CD4-positive, alpha-beta T cell treated with Interleukin-6 for 4 hours (primary cell): ENCODE measurements at regions not wholly inside any gene's neighbourhood (a gene's known extent, or its start where the extent isn't known, plus 50 kb on each side); places are given as distances from the start of the nearest gene placed in this dataset.
"Not testable (repeated sequence)": the region's sequence is repeated elsewhere in the genome, so short reads cannot be mapped to it uniquely, and the experiment has no call there.

ENCODE experiments used
- DNase-seq: peaks from one replicate; pipeline ENCODE4 v3.0.0-alpha.2; 2020; ENCODE audit warnings: mixed read lengths

DNA sequence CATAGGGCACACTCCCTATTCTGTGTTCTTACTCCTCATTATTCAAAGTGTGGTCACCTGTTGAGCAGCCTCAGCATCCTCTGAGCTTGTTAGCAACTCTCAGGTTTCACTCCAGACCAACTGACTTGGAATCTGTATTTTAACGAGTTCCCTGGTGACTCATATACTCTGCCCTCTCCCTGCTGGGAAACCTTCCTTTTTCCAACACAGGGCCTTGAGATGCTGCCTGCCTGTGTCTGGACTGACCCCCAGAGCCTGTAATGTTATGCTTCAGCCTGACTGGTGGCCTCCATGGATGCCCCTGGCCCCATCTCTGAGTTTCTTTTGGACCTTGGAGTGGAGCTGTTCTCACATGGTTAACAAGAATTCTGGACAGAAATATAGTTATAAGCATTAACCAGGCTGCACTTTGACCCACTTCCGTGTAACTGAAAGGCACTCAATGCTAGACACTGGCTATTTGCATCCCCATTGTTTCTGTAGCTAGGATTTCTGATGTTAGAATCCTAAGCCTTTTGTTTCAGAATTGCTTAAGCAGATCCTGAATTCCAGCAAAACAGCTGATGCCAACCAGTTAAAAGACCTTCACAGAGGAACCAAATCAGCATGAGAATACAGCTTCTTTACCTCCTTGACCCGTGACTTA is 262.6 kb downstream of the STIM2 start:
- DNase-seq: no peak

DNA sequence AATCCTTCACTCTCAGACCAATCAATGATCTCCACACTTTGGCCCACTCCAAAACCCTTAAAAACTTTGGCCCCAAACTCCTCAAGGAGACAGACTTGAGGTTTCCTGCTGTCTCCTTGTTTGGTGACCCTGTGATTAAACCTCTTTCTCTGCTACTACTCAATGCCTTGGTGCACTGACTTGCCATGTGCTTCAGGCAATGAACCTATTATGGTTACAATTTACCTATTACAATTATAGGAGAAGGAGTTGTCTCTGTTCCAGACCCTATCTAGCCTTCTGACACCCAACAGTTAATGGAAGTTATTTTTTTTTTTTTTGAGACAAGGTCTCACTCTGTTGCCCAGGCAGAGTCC is 263.1 kb downstream of the STIM2 start:
- no peak for DNase-seq

- DNase-seq: not testable (repeated sequence)
Observed at GRCh38 chr4:27126895-27127294, 266.3 kb downstream of the STIM2 start.

DNA sequence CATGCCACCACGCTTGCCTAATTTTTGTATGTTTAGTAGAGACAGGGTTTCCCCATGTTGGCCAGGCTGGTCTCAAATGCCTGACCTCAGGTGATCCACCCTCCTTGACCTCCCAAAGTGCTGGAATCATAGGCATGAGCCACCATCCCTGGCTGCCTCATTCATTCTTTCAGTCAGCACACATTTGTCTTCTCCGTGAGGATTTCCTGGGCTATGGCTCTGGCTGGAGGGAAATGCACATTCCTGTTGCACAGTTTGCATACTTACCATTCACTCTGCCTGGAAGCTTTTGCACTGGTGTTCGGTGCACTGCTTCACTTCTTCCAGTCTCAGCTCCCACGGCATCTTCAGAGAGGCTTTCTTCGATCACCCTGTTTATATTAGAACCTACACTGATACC is 267.8 kb downstream of the STIM2 start:
- DNase-seq: no peak

DNA sequence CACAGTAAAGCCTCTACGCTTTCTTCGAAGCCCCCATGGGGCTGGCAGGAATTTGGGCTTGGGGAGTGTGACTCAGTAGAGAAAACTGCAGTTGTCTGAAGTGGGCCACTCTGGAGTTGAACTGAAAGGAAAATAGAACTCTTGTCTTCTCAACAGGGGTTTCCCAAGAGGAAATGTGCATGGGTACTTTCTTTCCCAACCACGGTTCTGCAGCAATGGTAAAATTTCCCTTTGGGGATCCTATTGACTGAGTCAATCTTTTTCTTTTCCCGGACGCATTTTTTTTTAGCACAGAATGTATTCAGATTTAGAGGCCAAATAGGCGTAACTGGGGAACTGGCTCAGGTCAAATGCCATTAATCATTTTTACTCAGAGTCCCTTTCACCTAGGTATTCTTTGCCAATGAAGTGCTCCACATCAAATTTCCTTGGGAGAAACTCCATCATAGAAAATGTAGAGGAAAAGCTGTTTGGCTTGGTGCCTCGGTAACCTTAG is 269.3 kb downstream of the STIM2 start:
- no peak for DNase-seq

DNA sequence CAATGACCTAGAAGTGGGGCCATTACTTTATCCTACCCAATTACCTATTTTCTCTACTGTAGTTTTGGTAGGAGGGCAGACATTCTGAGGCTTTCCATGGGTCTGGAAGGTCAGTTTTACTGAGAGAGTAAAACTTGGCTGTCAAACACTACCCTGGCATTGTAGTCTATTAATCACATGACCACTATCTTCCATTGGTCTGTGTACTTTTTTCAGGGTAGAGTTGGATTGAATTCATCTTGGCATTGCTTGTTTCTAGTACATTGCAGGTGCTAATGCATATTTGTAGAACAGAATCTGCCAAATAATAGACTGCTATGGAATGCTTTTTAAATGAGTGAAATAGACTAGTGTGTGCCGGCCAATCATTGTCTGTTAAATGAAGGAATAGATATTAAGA is 271.9 kb downstream of the STIM2 start:
- no peak for DNase-seq

DNA sequence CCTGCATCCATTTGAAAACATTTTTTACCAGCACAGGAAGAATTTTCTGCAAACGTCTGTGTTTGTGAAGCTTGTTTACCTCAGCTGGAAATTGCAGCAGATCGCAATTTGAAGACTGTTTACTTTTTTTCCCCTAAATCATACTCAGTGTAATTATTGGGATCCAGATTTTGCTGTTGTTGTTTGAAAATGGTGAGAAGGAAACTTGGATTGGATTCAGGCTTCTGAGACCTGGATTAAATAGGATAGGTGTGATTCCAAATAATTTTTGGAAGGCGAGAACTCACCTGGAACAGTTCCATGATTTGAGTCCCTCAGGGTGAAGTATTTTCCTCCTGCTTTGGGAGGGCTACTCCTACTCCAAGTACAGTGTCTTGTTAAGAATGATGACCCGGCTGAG is 279.8 kb downstream of the STIM2 start:
- DNase-seq: no peak

GRCh38 chr4:27141530-27141929 is 280.9 kb downstream of the STIM2 start:
- DNase-seq: no peak

DNA sequence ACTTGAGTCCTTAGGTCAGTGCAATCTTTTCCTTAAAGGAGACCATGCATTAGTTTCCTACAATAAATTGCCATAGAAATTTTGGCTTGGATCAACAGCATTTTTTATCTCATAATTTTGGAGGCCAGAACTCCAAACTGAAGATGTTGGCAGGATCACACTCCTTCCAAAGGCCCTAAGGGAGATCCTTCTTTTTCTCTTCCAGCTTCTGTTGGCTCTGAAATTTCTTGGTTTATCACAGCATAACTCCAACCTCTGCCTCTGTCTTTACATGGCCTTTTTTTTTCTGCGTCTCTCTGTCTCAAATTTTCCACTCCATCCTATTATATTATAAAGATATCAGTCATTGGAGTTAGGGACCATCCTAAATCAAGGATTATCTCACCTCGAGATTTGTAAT is 282.2 kb downstream of the STIM2 start:
- DNase-seq: no peak

DNA sequence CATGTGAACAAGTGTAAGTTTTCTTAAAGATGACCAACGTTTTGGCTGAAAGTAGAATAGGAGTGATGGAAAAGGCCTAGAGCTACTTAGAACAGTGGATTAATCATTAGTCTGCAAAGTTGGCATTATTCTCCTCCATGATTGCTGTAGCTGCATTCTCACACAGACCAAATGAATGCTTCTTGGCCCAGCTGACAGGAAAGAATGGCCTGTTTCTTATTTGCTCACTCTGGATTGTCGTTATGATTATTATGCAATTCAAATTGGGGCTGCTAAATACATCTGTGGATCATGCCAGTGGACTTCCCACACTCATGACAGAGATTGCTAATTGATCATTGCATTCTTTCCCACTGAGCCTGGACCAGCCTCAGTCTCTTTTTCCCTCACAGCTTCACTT is 285.0 kb downstream of the STIM2 start:
- DNase-seq: no peak

DNA sequence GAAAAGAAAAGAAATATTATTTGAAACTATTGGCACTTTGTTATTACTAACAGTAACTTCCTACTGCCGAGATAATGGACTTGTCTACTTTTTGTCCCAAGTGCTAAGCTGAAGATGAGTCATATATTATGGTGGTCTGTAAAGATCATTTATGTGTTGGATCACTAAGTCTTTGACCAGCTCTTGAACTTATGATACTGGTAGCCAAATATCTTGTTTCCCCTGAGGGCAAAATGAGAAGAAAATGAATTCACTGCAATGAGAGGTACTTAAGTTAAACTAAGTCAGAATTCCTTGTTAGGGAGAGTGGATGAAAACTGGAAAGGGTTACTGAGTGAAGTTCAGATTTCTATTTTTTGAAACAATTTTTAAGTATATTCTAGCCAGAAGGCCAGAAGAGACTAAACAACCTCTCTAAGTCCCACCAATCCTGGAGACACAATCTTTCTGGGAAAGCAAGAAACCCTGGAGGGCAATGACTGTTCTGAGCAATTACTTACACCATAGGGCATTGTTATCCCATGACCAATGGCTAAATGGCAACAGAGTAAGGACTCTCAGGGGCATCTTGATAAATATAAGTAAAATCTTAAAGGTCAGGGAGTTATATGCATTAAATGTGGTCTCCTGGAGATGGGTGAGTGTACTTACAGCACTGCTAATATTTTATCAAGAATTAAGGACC is 287.7 kb downstream of the STIM2 start:
- no peak for DNase-seq

DNA sequence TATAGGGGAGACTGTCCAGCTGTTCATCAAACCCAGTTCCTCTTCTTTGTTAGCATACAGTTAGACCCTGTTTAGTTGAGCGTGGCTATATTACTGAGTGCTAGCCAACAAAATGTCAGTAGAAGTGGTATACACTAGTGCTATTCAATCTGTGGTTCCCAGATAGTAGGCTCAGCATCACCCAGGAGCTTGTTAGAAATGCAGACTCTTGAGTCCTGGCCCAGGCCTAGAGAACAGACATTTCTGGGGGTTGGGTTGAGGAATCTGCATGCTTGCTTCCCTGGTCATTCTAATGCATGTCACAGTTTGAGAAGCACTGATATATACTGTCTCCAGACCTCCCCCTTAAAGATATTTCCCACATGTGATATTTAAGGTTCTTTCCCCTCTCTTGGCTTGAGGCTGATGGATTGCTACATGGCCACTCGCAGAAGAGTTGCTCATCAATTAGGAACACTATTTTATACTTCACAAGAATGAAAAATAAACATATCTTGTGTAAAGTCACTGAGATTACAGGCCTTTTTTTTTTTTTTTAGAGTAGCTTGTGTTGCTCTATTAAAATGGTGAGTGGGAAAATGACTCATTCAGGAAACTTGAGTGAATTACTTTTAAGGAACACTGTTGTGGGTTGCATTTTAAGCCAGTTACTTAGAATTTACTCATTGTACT is 289.0 kb downstream of the STIM2 start:
- no peak for DNase-seq

- no peak for DNase-seq
Observed at GRCh38 chr4:27152703-27153102, 292.1 kb downstream of the STIM2 start.

DNA sequence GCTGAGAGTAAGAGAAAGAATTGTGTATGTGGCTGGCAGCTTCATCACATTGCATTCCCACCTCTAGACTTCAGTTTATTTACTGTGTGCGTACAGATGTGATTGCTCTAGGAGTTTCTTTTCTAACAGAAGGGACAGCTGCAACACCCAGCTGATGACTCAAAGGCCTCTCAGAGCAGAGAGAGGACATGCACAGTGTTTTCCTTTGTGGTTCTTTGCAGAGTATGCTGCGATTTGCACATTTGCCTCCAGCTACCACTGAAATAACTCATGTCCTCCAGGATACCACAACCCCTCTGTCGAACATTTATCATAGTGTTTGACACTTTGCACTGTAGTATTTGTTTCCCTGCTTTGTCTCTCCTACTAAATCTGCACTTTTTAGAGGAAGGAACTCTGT is 294.1 kb downstream of the STIM2 start:
- no peak for DNase-seq

DNA sequence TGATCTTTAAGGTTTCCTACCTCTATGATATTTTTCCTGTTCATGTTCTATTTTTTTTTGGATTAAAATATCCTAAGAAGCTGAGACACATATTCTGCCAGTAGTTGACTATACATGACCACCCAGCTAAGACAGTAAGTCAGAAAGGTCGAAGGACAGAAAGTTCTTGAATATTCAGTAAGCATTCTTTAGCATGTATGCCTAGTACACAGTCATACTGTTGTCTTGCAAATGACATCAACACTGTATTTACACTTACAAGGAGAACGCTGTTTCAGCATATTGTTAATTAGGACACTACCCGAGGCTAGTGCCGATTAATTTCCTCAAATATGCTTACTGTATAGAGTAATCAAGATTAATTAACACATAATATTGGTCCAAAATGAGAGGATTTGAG is 300.6 kb downstream of the STIM2 start:
- no peak for DNase-seq

- DNase-seq: no peak
Observed at GRCh38 chr4:27168783-27169182, 308.1 kb downstream of the STIM2 start.

GRCh38 chr4:27173280-27173679 is 312.6 kb downstream of the STIM2 start:
- no peak for DNase-seq

DNA sequence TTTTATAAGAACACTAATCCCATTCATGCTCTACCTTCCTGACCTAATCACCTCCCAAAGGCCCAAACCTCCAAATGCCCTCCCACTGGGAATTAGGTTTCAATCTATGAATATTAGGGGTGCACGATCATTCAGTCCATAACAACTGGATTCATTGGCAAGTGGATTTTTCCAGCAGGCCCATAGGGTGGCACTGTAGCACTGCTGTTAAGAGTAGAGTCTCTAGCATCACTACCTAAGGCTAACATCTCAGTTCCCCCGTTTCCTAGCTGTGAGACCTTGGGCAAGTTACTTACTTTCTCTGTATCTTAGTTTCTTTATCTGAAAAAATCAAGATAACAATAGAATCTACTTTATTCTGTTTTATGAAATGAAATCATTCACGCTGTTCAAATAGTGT is 315.8 kb downstream of the STIM2 start:
- no peak for DNase-seq

DNA sequence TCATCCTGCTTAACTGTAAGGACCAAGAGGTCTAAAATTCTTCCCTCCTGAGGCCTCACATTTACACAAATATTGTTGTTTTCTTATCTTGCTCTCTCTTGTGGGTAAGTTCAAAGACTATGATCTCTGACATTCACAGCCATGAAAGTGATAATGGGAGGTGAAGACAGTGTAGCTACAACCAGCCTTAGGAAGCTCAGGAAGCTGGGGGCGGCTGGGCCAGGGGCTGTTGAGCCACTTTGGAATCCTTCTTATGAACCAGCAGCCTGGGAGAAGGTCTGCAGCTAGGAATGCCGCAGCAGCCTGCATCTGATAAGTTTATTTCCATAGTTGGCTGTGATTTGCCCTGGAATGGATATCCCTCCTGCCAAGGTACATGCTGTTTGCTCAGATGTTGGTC is 316.2 kb downstream of the STIM2 start:
- DNase-seq: no peak

DNA sequence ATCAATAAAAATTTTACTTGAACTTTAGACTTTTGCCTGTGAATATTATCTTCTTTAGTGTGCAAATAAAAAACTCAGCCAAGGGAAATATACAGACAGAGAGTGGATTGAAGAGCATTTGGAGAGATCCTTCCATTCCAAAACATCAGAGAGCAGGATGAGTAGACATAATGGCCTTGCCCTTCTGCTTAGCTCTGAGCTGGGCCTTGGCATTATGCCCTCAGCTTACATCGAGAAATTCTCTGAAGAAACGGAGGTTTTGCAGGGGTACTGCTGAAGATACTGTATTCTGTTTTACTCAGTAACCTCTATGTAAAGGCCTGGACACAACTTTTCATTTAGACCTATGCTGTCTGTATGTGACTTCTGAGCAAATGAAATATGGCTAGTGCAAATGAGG is 317.4 kb downstream of the STIM2 start:
- DNase-seq: no peak

GRCh38 chr4:27181693-27182092 is 321.1 kb downstream of the STIM2 start:
- DNase-seq: no peak

- no peak for DNase-seq
Observed at GRCh38 chr4:27182211-27182610, 321.6 kb downstream of the STIM2 start.

GRCh38 chr4:27184508-27185155 is 324.0 kb downstream of the STIM2 start:
- DNase-seq: no peak

DNA sequence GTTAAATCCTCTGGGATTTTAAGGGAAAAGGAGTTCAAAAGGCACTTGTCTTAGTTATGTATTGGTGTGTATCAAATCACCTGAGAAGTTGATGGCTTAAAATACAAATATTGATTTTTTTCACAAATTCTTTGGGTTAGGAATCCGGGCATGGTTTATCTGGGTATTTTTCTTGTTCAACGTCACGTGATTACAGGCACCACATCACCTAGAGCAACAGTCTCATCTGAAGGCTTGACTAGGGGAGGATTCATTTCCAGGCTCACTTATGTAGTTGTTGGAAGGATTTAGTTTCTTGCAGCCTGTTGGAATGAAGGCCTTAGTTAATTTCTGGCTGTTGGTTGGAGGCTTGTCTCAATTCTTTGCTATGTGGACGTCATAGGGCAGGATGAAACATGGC is 326.1 kb downstream of the STIM2 start:
- no peak for DNase-seq
